Hepatocyte (in vitro differentiated cells): ENCODE measurements at regions not wholly inside any gene's neighbourhood (a gene's known extent, or its start where the extent isn't known, plus 50 kb on each side); places are given as distances from the start of the nearest gene placed in this dataset.
"Not testable (repeated sequence)": the region's sequence is repeated elsewhere in the genome, so short reads cannot be mapped to it uniquely, and the experiment has no call there.

Experiments
- DNase-seq: peaks from one replicate; pipeline ENCODE4 v3.0.0-alpha.2; 2016; ENCODE audit warnings: low spot score
- H2AFZ ChIP-seq: fragments of 200-600 bp; sonication (generic); 2 replicates; pipeline ENCODE4 v1.6.0; 2016; ENCODE audit warnings: antibody characterized with exemption, mild to moderate bottlenecking
- H3K27ac ChIP-seq: fragments of 200-600 bp; sonication (generic); 2 replicates; pipeline ENCODE4 v1.5.1; 2016; ENCODE audit warnings: mild to moderate bottlenecking
- H3K27me3 ChIP-seq: fragments of 200-600 bp; sonication (generic); 2 replicates; pipeline ENCODE4 v1.6.1; 2016
- H3K36me3 ChIP-seq: fragments of 200-600 bp; sonication (generic); replicated peaks from 2 replicates; pipeline ENCODE4 v1.5.1; 2016; ENCODE audit warnings: low read depth; ENCODE audit not compliant: insufficient read depth
- H3K4me1 ChIP-seq: fragments of 200-600 bp; sonication (generic); 2 replicates; pipeline ENCODE4 v1.5.1; 2016; ENCODE audit warnings: mild to moderate bottlenecking, moderate library complexity; ENCODE audit not compliant: insufficient read depth
- H3K4me2 ChIP-seq: fragments of 200-600 bp; sonication (generic); 2 replicates; pipeline ENCODE4 v1.6.0; 2016
- H3K4me3 ChIP-seq: fragments of 200-600 bp; sonication (generic); 2 replicates; pipeline ENCODE4 v1.5.1; 2016; ENCODE audit warnings: mild to moderate bottlenecking
- H3K79me2 ChIP-seq: fragments of 200-600 bp; sonication (generic); 2 replicates; pipeline ENCODE4 v1.6.0; 2017; ENCODE audit warnings: mild to moderate bottlenecking
- H3K9me2 ChIP-seq: fragments of 200-600 bp; sonication (generic); replicated peaks from 2 replicates; pipeline ENCODE4 v1.6.0; 2017; ENCODE audit warnings: mild to moderate bottlenecking; ENCODE audit not compliant: insufficient read depth
- H3K9me3 ChIP-seq: fragments of 200-600 bp; sonication (generic); 2 replicates; pipeline ENCODE4 v1.5.1; 2016; ENCODE audit warnings: low read depth, mild to moderate bottlenecking
- H4K20me1 ChIP-seq: fragments of 200-600 bp; sonication (generic); 2 replicates; pipeline ENCODE4 v1.6.0; 2016; ENCODE audit warnings: mild to moderate bottlenecking; ENCODE audit not compliant: insufficient read depth, poor library complexity, severe bottlenecking
- EZH2 ChIP-seq: fragments of 200-600 bp; sonication (generic); IDR thresholded peaks from 2 replicates; pipeline ENCODE4 v1.6.1; 2016; ENCODE audit warnings: antibody characterized with exemption, mild to moderate bottlenecking, borderline replicate concordance
- EZH2phosphoT487 ChIP-seq: fragments of 200-600 bp; sonication (generic); IDR thresholded peaks from one replicate; pipeline ENCODE4 v1.6.1; 2018; ENCODE audit warnings: antibody characterized with exemption, mild to moderate bottlenecking, low read depth, moderate library complexity; ENCODE audit not compliant: unreplicated experiment, severe bottlenecking
- WGBS: methylation state at CpG from one replicate; pipeline ENCODE4 v1.1.6; 2016; ENCODE audit warnings: low lambda C conversion rate; ENCODE audit errors: missing lambda C conversion rate; 5-methylcytosine and 5-hydroxymethylcytosine counted together
- TF ChIP-seq, protein P1 (sequence below): fragments of 200-600 bp; sonication (generic); IDR thresholded peaks from 2 replicates; pipeline ENCODE4 v1.5.1; 2016; ENCODE audit warnings: antibody characterized with exemption, mild to moderate bottlenecking; ENCODE audit not compliant: poor library complexity

DNA sequence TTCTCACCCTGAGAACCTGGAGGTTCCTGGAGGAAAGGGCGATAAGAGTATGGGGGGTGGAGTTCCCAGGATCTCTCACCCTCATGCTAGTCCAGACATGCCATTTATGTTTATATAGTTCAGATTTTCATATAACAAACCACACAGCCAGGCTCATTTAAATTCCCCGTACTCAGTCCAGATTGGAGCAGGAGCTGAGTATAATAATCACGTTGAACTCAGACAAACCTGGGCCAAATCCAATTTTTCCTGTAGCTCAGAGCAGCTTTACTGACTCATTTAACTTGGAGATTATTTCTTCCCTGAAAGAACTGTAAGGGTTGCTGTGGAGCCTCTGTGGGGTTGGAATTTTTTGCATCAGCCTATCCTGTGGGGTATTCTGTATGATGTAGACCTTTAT, 660.8 kb downstream of the TMEM121 start:
- no peaks in the 10 kb centered on the region for H3K36me3 ChIP-seq
- H3K4me3 ChIP-seq = no peak overlapping the region
- no peaks in the 10 kb centered on the region for H3K4me1 ChIP-seq
- no peak for DNase-seq
- no peak overlapping the region for H2AFZ ChIP-seq
- no peak overlapping the region for H3K27ac ChIP-seq
- no peaks in the 10 kb centered on the region for H3K9me3 ChIP-seq
- H4K20me1 ChIP-seq = no peaks in the 10 kb centered on the region
- 55% methylated on average over 3 of the region's 3 CpGs for WGBS
- no peaks in the 10 kb centered on the region for H3K9me2 ChIP-seq
- H3K27me3 ChIP-seq = no peaks in the 10 kb centered on the region
- H3K4me2 ChIP-seq = no peak overlapping the region
- TF ChIP-seq EZH2phosphoT487 = no peak
- TF ChIP-seq, protein P1, sequence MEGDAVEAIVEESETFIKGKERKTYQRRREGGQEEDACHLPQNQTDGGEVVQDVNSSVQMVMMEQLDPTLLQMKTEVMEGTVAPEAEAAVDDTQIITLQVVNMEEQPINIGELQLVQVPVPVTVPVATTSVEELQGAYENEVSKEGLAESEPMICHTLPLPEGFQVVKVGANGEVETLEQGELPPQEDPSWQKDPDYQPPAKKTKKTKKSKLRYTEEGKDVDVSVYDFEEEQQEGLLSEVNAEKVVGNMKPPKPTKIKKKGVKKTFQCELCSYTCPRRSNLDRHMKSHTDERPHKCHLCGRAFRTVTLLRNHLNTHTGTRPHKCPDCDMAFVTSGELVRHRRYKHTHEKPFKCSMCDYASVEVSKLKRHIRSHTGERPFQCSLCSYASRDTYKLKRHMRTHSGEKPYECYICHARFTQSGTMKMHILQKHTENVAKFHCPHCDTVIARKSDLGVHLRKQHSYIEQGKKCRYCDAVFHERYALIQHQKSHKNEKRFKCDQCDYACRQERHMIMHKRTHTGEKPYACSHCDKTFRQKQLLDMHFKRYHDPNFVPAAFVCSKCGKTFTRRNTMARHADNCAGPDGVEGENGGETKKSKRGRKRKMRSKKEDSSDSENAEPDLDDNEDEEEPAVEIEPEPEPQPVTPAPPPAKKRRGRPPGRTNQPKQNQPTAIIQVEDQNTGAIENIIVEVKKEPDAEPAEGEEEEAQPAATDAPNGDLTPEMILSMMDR = no peak
- no peak for TF ChIP-seq EZH2
- H3K79me2 ChIP-seq = no peaks in the 10 kb centered on the region

DNA sequence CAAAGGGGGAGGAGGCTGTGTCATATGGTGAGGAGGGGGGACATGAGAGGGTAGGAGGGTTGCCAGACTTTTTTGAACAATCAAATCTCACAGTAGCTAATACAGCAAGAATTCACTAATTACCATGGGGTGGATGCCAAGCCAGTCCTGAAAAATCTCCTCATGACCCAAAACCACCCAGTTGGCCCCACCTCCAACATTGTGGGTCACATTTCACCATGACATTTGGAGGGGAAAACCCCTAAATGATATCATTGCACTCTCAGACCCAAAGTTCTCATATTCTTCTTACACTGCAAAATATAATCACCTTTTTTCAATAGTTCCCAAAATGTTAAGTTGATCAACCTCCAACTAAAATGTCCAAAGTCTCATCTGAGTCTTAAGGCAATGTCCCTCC, 666.3 kb downstream of the TMEM121 start:
- not testable (repeated sequence) for H3K4me1 ChIP-seq

DNA sequence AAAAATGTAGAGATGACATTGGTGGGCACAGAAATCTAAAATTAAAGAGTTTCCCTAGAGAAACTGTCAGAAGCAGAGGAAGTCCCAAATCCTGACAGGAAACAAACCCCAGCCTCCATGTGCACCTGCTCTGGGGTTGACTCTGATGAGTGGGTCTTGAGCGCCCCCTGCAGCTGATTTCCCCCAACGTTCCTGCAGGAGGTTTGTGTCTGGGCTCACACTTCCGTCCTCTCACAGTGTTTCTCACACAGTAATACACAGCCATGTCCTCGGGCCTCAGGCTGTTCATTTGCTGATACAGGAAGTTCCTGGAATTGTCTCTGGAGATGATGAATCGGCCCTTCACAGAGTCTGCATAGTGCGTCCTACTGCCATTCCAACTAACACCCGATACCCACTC, 670.1 kb downstream of the TMEM121 start:
- H3K36me3 ChIP-seq, H3K79me2 ChIP-seq, H4K20me1 ChIP-seq, H3K4me1 ChIP-seq, DNase-seq, H3K9me3 ChIP-seq, H3K27ac ChIP-seq, H2AFZ ChIP-seq, H3K9me2 ChIP-seq, H3K27me3 ChIP-seq, H3K4me3 ChIP-seq, H3K4me2 ChIP-seq: not testable (repeated sequence)
- 56% methylated on average over 6 of the region's 7 CpGs for WGBS

More for the DNA sequence above, 666.3 kb downstream of the TMEM121 start:
- H3K4me2 ChIP-seq, H3K36me3 ChIP-seq, H4K20me1 ChIP-seq, H3K79me2 ChIP-seq, H2AFZ ChIP-seq, H3K9me3 ChIP-seq, H3K4me3 ChIP-seq, DNase-seq, H3K27ac ChIP-seq, H3K27me3 ChIP-seq, H3K9me2 ChIP-seq: not testable (repeated sequence)

DNA sequence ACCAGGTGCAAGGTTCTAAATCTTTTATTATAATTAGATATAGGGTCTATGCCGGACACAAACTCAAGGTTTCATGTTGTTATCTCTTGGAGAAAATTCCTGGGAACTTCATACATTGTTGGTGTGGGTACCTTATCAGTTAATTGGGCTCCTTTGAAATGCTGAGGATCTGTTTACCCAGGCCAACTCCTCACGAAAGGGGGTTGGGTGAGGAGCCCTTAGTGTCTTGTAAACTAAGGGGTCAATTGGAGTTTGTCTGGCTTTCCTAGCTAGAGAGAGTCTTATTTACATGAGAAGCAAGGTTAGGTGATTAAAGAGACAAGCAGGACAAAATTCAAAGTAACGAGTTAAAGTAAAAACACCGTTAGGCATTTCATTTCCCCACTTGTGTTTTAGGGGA, 670.9 kb downstream of the TMEM121 start:
- not testable (repeated sequence) for H3K27me3 ChIP-seq, H3K4me2 ChIP-seq, H3K36me3 ChIP-seq, H3K4me3 ChIP-seq, H3K27ac ChIP-seq, H3K4me1 ChIP-seq, H3K9me3 ChIP-seq, DNase-seq, H3K9me2 ChIP-seq, H4K20me1 ChIP-seq, H2AFZ ChIP-seq, H3K79me2 ChIP-seq
- 70% methylated on average over 4 of the region's 4 CpGs for WGBS

DNA sequence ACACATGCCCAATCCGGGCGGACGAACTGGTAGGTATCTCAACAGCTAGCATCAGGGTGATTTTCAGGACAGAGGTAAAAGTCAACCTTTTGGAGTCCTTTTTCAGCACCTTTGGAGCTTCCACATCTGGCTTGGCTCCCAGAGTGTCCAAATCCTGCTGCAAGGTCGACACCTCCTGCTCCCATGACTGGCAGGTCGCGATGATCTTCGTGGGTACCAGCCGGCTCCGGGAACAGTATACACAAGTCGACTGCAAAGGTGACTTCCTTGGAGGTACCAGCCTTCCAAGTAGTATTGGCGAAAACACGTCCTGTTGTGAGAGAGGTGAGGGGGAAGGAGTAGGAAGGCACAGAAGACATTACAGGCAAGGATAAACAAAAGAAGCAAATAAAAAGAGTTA, 672.7 kb downstream of the TMEM121 start:
- no peak overlapping the region for H3K27ac ChIP-seq
- H3K4me2 ChIP-seq = no peak overlapping the region
- H3K9me3 ChIP-seq = no peaks in the 10 kb centered on the region
- 83% methylated on average over 12 of the region's 12 CpGs for WGBS
- no peaks in the 10 kb centered on the region for H3K27me3 ChIP-seq
- H3K79me2 ChIP-seq = no peaks in the 10 kb centered on the region
- H3K36me3 ChIP-seq = no peaks in the 10 kb centered on the region
- no peak overlapping the region for H2AFZ ChIP-seq
- no peaks in the 10 kb centered on the region for H3K9me2 ChIP-seq
- H4K20me1 ChIP-seq = no peaks in the 10 kb centered on the region
- DNase-seq = no peak
- TF ChIP-seq, protein P1 = no peak
- no peak for TF ChIP-seq EZH2
- TF ChIP-seq EZH2phosphoT487 = no peak
- H3K4me1 ChIP-seq = no peaks in the 10 kb centered on the region
- no peak overlapping the region for H3K4me3 ChIP-seq
